GM19468 (cell line): ENCODE measurements at regions not wholly inside any gene's neighbourhood (a gene's known extent, or its start where the extent isn't known, plus 50 kb on each side); places are given as distances from the start of the nearest gene placed in this dataset.
"Not testable (repeated sequence)": the region's sequence is repeated elsewhere in the genome, so short reads cannot be mapped to it uniquely, and the experiment has no call there.

Source experiments
- ATAC-seq: cut with Tn5 transposase; IDR thresholded peaks from one replicate; pipeline ENCODE4 v1.9.1; 2021; ENCODE audit warnings: mild to moderate bottlenecking, moderate library complexity, moderate number of reproducible peaks; ENCODE audit not compliant: unreplicated experiment; ENCODE audit errors: extremely low read depth

GRCh38 chr1:14167884-14168283, 430.6 kb upstream of the KAZN start:
- ATAC-seq = no peak

GRCh38 chr1:14168326-14169063, 430.0 kb upstream of the KAZN start:
- no peak for ATAC-seq

GRCh38 chr1:14173598-14173997, 424.9 kb upstream of the KAZN start:
- no peak for ATAC-seq

- not testable (repeated sequence) for ATAC-seq
These were observed 420.6 kb upstream of the KAZN start for GRCh38 chr1:14177866-14178265.

GRCh38 chr1:14180738-14181137, 417.7 kb upstream of the KAZN start:
- no peak for ATAC-seq

GRCh38 chr1:14181191-14181795, 417.2 kb upstream of the KAZN start:
- ATAC-seq = no peak

GRCh38 chr1:14182856-14183255, 415.6 kb upstream of the KAZN start:
- ATAC-seq = no peak

- no peak for ATAC-seq
These were observed 415.2 kb upstream of the KAZN start for GRCh38 chr1:14183329-14183728.

GRCh38 chr1:14184454-14184853, 414.0 kb upstream of the KAZN start:
- no peak for ATAC-seq

GRCh38 chr1:14189381-14189780, 409.1 kb upstream of the KAZN start:
- ATAC-seq = no peak

- ATAC-seq = no peak
These were observed 408.0 kb upstream of the KAZN start for GRCh38 chr1:14190508-14190907.

- no peak for ATAC-seq
These were observed 404.0 kb upstream of the KAZN start for GRCh38 chr1:14194511-14194910.

- no peak for ATAC-seq
These were observed 393.4 kb upstream of the KAZN start for GRCh38 chr1:14205066-14205465.

GRCh38 chr1:14215151-14215550, 383.3 kb upstream of the KAZN start:
- no peak for ATAC-seq

- no peak for ATAC-seq
These were observed 381.1 kb upstream of the KAZN start for GRCh38 chr1:14217384-14217783.

- ATAC-seq = no peak
These were observed 378.2 kb upstream of the KAZN start for GRCh38 chr1:14220324-14220723.

GRCh38 chr1:14220811-14221210, 377.7 kb upstream of the KAZN start:
- no peak for ATAC-seq

GRCh38 chr1:14222086-14222485, 376.4 kb upstream of the KAZN start:
- no peak for ATAC-seq

- no peak for ATAC-seq
These were observed 369.8 kb upstream of the KAZN start for GRCh38 chr1:14228677-14229076.

GRCh38 chr1:14233510-14233909, 365.0 kb upstream of the KAZN start:
- ATAC-seq = no peak

GRCh38 chr1:14236097-14236496, 362.4 kb upstream of the KAZN start:
- no peak for ATAC-seq
